ENCODE measurements at regions not wholly inside any gene's neighbourhood (a gene's known extent, or its start where the extent isn't known, plus 50 kb on each side); places are given as distances from the start of the nearest gene placed in this dataset.

GRCh38 chr2:109059474-109060165 is 69.4 kb upstream of the SH3RF3 start:
- Histone ChIP-seq H3K27ac (ENCODE audit: low read depth, low read length, poor library complexity, severe bottlenecking) (no peak overlapping the region), H3K4me1 (ENCODE audit: insufficient read depth, low read length, poor library complexity, severe bottlenecking) (no peaks in the 10 kb centered on the region), H3K79me2 (ENCODE audit: insufficient read depth, low read depth, low read length) (no peaks in the 10 kb centered on the region), H3K9me2 (ENCODE audit: insufficient read depth, low read length) (no peaks in the 10 kb centered on the region), H3K9me3 (ENCODE audit: low read length) (no peaks in the 10 kb centered on the region), H2AFZ (ENCODE audit: low read length) (no peak overlapping the region), H3K4me2 (ENCODE audit: low read length) (no peak overlapping the region), H4K20me1 (ENCODE audit: insufficient read depth, low read length) (no peaks in the 10 kb centered on the region), H3K4me3 (ENCODE audit: low read depth, low read length, poor library complexity, severe bottlenecking) (no peak overlapping the region), H3K36me3 (ENCODE audit: insufficient read depth, low read length) (no peaks in the 10 kb centered on the region)
- ChIA-PET CTCF (ENCODE audit: unreplicated experiment) (no interaction called here), POLR2A (no interaction called here)
- TF ChIP-seq EZH2phosphoT487 (IDR thresholded peaks at IDR 0.05; ENCODE audit: borderline replicate concordance, low read depth, low read length): no peak
- TF ChIP-seq, protein P1, sequence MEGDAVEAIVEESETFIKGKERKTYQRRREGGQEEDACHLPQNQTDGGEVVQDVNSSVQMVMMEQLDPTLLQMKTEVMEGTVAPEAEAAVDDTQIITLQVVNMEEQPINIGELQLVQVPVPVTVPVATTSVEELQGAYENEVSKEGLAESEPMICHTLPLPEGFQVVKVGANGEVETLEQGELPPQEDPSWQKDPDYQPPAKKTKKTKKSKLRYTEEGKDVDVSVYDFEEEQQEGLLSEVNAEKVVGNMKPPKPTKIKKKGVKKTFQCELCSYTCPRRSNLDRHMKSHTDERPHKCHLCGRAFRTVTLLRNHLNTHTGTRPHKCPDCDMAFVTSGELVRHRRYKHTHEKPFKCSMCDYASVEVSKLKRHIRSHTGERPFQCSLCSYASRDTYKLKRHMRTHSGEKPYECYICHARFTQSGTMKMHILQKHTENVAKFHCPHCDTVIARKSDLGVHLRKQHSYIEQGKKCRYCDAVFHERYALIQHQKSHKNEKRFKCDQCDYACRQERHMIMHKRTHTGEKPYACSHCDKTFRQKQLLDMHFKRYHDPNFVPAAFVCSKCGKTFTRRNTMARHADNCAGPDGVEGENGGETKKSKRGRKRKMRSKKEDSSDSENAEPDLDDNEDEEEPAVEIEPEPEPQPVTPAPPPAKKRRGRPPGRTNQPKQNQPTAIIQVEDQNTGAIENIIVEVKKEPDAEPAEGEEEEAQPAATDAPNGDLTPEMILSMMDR (conservative IDR thresholded peaks at IDR 0.05; ENCODE audit: low read length): no peak
- BruUV-seq (replicated peaks): no TSS peak
- intact Hi-C loops (cut with micrococcal nuclease; ENCODE audit: unreplicated experiment): no loop called here
- DNase-seq (ENCODE audit: low spot score): no peak

DNA sequence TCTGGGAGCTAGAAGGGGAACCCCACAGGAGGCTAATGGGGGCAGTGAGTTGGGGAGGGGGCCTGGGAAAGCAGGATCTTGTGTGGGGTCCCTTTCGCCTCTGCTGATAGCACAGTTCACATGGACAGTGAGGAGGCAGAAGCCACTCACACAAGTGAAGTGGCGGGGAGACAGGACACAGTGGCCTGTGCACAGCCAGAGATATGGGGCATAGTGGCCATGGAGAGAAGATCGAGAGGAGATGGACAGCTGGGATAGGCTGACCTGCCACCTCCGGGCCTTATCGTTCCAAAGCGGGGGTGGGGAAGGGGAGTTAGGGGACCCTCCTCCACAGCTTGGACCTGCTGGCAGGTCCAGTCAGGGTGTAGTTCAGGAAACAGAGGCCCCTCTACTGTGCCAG is 69.8 kb upstream of the EDAR start:
- no peaks in the 10 kb centered on the region for H3K9me2 ChIP-seq (ENCODE audit: insufficient read depth, low read length)
- TF ChIP-seq EZH2phosphoT487 (IDR thresholded peaks at IDR 0.05; ENCODE audit: borderline replicate concordance, low read depth, low read length): no peak
- TF ChIP-seq, protein P1 (conservative IDR thresholded peaks at IDR 0.05; ENCODE audit: low read length): no peak
- H3K4me2 ChIP-seq (ENCODE audit: low read length): no peak overlapping the region
- POLR2A ChIA-PET: no interaction called here
- H3K9me3 ChIP-seq (ENCODE audit: low read length): no peaks in the 10 kb centered on the region
- no peaks in the 10 kb centered on the region for H3K36me3 ChIP-seq (ENCODE audit: insufficient read depth, low read length)
- DNase-seq (ENCODE audit: low spot score): no peak
- H2AFZ ChIP-seq (ENCODE audit: low read length): no peak overlapping the region
- CTCF ChIA-PET (ENCODE audit: unreplicated experiment): no interaction called here
- no peak overlapping the region for H3K4me3 ChIP-seq (ENCODE audit: low read depth, low read length, poor library complexity, severe bottlenecking)
- no peaks in the 10 kb centered on the region for H4K20me1 ChIP-seq (ENCODE audit: insufficient read depth, low read length)
- intact Hi-C loops (cut with micrococcal nuclease; ENCODE audit: unreplicated experiment): no loop called here
- no peaks in the 10 kb centered on the region for H3K4me1 ChIP-seq (ENCODE audit: insufficient read depth, low read length, poor library complexity, severe bottlenecking)
- H3K27ac ChIP-seq (ENCODE audit: low read depth, low read length, poor library complexity, severe bottlenecking): no peak overlapping the region
- BruUV-seq (replicated peaks): no TSS peak
- H3K79me2 ChIP-seq (ENCODE audit: insufficient read depth, low read depth, low read length): no peaks in the 10 kb centered on the region

GRCh38 chr2:109058191-109058632 is 69.2 kb upstream of the EDAR start:
- Histone ChIP-seq H3K9me2 (ENCODE audit: insufficient read depth, low read length) (no peaks in the 10 kb centered on the region), H3K4me3 (ENCODE audit: low read depth, low read length, poor library complexity, severe bottlenecking) (no peak overlapping the region), H3K9me3 (ENCODE audit: low read length) (no peaks in the 10 kb centered on the region), H4K20me1 (ENCODE audit: insufficient read depth, low read length) (no peaks in the 10 kb centered on the region), H2AFZ (ENCODE audit: low read length) (no peak overlapping the region), H3K79me2 (ENCODE audit: insufficient read depth, low read depth, low read length) (no peaks in the 10 kb centered on the region), H3K27ac (ENCODE audit: low read depth, low read length, poor library complexity, severe bottlenecking) (no peak overlapping the region), H3K4me1 (ENCODE audit: insufficient read depth, low read length, poor library complexity, severe bottlenecking) (no peaks in the 10 kb centered on the region), H3K4me2 (ENCODE audit: low read length) (no peak overlapping the region), H3K36me3 (ENCODE audit: insufficient read depth, low read length) (no peaks in the 10 kb centered on the region)
- no TSS peak for BruUV-seq (replicated peaks)
- no peak for DNase-seq (ENCODE audit: low spot score)
- intact Hi-C loops (cut with micrococcal nuclease; ENCODE audit: unreplicated experiment): no loop called here
- ChIA-PET POLR2A (no interaction called here), CTCF (ENCODE audit: unreplicated experiment) (no interaction called here)
- TF ChIP-seq, protein P1 (conservative IDR thresholded peaks at IDR 0.05; ENCODE audit: low read length): no peak
- TF ChIP-seq EZH2phosphoT487 (IDR thresholded peaks at IDR 0.05; ENCODE audit: borderline replicate concordance, low read depth, low read length): no peak

Data from OCI-LY7 (cell line).